HG03521 (cell line): ENCODE measurements at regions not wholly inside any gene's neighbourhood (a gene's known extent, or its start where the extent isn't known, plus 50 kb on each side); places are given as distances from the start of the nearest gene placed in this dataset.
"Not testable (repeated sequence)": the region's sequence is repeated elsewhere in the genome, so short reads cannot be mapped to it uniquely, and the experiment has no call there.

Experiments
- ATAC-seq: cut with Tn5 transposase; IDR thresholded peaks from one replicate; pipeline ENCODE4 v1.9.1; 2021; ENCODE audit warnings: mild to moderate bottlenecking, moderate library complexity; ENCODE audit not compliant: unreplicated experiment

DNA sequence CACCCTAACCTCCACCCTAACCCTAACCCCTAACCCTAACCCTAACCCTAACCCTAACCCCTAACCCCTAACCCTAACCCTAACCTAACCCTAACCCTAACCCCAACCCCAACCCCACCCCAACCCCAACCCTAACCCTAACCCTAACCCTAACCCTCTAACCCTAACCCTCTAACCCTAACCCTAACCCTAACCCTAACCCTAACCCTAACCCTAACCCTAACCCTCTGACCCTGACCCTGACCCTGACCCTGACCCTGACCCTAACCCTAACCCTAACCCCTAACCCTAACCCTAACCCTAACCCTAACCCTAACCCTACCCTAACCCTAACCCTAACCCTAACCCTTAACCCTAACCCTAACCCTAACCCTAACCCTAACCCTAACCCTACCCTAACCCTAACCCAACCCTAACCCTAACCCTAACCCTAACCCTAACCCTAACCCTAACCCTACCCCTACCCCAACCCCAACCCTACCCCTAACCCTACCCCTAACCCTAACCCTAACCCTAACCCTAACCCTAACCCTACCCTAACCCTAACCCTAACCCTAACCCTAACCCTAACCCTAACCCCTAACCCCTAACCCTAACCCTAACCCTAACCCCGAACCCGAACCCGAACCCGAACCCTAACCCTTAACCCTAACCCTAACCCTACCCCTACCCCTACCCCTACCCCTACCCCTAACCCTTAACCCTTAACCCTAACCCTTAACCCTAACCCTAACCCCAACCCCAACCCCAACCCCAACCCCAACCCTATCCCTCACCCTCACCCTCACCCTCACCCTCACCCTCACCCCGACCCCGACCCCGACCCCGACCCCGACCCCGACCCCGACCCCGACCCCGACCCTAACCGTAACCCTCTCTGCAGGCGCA lies 186.2 kb upstream of the CHL1 start:
- not testable (repeated sequence) for ATAC-seq

DNA sequence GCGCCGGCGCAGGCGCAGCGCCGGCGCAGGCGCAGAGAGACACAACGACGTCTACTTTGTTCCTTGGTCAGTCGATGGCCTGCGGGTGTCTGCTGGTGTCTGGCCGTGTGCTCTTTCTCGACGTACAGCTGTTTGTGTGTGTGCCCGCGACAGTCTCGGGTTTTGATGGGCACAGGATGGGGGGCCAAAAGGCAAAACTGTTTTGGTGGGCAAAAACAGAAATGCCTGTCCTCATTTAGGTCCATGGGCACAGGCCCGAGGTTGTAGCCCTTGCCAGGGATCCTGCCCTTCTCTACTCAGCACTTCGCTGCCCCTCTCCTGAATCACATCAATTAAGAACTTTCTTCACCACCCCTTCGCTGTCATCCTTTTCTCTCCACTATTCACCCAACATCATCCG lies 184.8 kb upstream of the CHL1 start:
- no peak for ATAC-seq

DNA sequence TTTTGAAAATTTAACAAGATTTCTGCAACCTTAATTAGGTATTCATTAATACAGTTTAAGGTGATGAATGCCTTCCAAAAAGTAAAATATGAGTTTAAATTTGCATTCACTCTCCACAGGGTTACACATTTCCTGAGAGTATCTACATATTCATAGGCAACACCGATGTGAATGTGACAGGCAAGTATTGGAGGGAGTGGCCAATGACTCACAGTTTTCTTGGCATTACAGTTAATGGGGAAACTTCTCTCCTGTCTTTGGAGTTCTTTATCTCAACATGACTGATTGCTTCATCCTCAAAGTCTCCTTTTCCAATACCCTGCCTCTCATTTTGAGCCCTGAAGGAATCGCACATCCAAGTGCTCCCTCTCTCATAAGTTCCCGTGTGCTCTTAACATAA lies 181.9 kb upstream of the CHL1 start:
- no peak for ATAC-seq

DNA sequence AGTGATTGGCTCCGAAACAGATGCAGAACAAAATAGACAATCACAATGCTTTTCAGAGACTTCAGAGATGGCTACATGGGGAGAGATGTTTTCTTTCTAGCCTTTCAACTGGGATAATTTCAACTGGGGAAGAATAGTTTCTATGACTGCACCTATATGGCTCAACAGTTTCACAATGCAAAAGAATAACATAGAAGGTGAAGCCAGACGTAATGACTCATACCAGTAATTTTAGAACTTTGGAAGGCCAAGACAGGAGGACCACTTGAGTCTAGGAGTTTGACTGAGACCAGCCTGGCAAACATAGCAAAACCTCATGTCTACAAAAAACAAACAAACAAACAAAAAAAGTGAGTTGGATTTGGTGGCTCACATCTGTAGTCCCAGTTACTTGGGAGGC lies 180.2 kb upstream of the CHL1 start:
- no peak for ATAC-seq

DNA sequence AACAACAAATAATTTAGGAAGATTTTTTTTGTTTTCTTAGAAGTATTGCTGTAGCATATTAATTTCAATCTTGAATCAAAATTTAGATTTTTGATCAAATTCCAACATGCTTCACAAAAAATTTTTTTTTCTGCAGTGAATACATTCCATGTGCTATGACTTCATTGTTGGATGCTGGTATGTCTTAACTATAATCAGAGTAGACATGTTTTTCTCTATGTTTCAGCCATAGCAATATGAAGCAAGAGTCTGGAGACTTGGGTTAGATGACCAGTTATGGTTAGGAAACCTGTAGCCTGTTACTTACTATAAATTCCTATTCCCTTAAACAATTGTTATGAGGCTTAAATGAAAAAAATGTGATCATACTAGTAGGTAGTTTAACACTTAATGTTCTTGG lies 176.1 kb upstream of the CHL1 start:
- no peak for ATAC-seq

DNA sequence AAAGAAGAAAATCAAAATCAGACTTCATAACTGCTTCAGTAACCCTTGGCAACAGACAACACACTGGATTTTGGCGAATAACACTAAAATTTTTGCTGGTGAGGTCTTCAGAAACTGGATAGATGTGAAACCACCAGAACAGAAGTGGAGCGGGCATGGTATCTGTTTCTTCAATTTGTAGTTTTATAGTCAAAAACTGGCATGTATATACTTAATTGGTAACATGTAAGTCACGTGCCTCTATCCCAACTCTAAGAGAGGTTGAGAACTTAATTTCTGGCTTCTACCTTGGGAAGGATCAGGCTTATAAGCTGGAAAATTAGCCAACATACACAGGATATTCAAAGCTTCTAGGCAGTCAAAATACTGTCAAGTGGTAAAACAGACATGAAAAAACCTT lies 172.6 kb upstream of the CHL1 start:
- no peak for ATAC-seq

DNA sequence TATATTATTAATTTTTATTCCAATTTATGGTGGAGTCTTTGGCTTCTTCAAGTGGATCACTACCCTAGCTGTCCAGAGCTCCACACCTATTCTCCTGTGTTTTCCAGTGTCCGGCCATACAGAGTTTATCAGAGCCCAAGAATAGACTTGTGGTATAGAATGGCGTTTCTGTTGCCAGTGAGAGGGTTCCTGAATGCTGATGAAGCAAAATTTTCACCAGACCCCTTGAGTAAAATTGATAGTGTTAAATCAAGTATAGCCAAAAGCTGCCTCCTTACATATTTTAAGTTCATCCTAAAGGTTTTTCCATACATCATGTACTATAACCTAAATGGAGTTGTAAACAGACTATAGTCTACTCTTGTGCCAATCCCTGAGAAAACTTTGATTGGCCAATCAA lies 171.5 kb upstream of the CHL1 start:
- no peak for ATAC-seq

DNA sequence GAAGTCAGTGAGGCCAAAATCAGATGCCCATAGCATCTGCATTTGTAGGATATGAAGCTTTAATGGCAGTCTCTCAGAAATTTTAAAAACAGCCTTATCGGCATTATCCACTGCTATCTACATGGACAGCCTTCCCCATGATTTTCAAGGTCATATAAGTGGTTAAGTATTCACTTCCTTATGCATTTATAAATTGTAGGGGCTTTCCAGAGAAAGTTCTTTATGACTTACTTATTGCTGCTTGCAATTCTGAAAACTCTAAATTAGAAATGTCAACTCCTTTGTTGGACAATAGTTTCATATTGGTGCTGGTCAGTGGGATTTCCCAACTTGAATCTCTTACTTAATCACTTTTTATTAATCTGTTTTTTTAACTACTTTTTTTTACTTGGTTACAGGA lies 160.6 kb upstream of the CHL1 start:
- not testable (repeated sequence) for ATAC-seq

DNA sequence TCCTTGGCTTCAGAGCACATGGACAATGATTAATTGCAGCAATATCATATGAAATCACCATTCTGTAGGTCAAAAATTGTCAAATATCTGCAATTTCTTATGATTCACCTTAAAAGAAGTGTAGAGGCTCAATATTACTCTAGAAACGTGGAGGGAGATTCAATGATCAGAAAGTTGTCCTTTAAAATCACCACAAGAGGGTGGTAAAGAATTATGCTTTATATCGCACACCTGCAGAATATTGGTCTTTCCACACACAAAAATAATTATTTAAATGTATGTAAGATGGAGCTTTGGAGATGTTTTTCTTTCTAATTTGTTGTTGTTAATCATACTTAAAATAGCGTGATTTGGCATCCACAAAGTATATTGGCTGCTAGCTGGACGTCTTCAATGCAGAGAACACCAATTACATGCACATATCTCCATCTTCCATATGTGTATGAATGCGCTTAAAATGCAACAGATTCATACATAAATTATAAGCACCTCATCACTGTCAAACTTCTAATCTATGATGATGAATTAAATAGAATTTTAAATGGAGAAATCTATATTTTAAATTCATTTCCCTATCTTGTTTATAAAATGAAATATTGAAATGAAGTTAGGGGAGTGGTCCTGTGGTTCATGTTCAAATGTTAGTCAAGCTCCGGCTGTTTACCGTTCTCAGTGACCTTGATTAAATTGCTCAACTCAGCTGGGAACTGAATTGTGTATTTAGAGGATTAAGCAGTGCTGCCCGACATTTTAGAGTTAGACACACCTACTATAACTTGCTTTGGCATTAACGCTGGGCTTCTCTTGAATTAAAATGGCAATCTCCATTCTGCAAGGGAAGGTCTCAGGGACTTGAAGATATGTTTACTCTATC lies 153.5 kb upstream of the CHL1 start:
- not testable (repeated sequence) for ATAC-seq

DNA sequence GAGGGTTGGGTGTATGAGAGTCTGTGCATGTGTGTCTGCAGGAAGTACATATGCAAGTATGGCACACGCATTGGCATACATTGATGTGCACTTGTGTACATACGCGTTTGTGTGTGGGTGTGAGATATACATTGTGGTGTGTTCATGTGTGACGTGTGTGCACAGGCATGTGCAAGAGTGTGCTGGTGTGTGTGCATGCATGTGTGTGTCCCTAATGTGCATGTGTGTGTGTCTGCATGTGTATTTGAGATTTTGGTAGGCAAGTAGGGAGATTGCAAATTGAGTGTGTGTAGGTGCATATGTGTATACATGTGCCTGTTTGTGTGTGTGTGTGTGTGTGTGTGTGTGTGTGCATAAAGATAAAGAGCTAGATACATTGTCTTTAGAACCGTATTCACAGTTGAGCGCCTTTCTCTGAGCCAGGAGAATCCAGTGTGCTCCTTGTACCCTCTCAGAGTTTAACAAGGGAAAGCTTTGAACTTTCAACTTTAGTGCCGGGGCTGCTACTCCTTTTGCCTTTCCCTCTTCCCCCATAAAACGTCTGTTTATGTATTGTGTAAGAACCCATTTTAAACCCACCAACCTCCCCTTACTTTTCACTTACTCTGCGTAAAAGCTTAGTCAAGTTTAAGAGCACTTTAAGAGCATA lies 152.4 kb upstream of the CHL1 start:
- ATAC-seq: no peak

DNA sequence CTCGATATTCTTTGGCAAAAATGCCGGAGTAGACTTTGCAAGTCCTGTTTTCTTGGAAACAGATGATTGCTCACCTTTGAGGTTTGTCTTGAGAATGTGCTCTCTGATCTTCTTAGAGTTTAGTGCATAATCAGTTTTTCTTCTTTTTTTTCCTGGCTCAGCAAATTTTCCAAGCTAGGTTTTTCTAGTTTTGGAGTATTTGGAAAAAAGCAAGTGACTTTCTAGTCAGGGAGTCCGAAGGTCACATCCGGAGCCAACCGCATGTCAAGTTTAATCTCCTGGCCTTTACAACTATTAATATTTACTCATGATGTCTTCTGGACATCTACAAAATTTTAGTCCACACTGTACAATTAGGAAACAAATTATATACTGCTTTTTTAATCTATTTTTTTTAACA lies 151.6 kb upstream of the CHL1 start:
- ATAC-seq: not testable (repeated sequence)

DNA sequence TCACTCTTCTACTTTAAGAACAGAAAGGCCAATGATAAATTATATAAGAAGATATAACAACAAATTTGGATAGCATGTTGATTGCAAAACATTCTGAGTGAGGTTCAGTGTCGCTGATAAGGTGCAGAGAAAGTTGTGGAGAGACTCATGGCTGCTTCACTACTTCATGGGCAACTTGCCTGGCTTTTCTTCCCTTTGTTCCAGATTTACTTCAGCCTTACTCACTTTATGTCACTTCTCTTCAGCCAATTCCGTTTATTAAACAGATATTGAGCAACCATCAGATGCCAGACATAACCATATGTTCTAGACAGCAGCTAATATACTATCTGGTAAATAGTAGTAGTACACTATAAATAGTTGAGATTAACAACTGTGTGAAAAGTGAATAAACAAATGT lies 150.0 kb upstream of the CHL1 start:
- no peak for ATAC-seq

DNA sequence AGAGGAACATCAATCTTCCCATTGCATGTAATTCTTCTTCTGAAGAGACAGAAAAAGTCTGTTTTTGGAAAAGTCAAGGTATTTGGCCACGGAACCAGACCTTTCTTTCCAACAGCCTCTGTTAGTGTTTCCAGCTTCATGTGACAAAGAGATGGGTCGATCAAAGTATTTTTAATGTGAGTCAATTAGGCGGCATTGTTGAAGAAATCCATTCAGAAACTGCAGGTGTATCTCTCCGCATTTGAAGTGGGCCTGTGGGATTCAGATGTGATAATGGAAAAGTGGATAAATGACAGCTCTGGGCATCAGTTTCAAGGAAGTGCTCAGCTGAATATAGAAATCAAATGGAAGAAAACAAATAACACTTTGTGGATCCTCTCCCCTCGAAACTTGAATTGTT lies 143.1 kb upstream of the CHL1 start:
- not testable (repeated sequence) for ATAC-seq

DNA sequence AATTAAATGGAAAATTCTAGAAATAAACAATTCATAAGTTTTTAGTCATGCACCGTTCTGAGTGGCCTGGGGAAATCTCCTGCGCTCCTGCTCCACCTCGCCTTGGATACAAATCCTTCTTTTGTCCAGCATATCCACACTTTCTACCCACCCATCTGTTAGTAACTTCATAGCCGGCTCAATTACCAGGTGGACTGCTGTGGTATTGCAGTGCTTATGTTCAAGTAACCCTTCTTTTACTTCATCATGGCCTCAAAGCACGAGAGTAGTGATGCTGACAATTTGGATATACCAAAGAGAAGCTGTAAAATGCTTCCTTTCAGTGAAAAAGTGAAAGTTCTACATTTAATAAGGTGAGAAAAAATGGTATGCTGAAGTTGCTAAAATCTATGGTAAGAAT lies 142.3 kb upstream of the CHL1 start:
- ATAC-seq: no peak

DNA sequence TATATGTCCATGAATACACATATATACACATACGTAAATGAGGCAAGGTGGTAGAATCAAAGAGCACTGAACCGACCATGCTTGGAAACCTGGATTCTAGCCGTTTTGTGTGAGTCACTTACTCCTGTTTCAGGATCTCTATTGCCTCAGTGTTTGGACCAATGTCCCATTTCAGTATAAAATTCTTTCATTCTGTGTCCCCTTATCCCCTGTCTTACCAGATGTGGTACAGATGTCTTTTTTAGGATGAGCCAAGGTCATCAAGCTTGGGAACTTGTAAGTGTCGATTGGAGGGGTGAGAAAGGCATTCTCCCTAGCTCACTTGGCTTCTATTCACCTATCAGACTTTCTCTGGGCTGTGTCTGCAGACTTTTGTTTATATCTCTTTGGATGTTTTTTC lies 139.9 kb upstream of the CHL1 start:
- no peak for ATAC-seq

DNA sequence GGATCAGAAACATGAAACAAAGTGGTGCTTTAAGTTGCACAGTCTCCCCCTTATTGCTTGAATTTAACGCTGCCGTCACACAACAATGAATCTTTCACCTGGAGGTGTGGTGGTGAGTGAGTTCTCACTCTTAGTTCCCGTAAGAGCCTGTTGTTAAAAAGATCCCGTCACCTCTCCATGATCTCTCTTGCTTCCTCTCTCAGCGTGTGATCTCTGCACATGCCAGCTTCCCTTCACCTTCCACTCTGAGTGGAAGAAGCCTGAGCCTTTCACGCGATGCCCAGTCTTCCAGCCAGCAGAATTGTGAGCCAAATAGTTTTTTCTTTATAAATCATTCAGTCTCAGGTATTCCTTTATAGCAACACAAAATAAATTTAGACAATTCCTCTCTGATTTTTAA lies 136.7 kb upstream of the CHL1 start:
- no peak for ATAC-seq

DNA sequence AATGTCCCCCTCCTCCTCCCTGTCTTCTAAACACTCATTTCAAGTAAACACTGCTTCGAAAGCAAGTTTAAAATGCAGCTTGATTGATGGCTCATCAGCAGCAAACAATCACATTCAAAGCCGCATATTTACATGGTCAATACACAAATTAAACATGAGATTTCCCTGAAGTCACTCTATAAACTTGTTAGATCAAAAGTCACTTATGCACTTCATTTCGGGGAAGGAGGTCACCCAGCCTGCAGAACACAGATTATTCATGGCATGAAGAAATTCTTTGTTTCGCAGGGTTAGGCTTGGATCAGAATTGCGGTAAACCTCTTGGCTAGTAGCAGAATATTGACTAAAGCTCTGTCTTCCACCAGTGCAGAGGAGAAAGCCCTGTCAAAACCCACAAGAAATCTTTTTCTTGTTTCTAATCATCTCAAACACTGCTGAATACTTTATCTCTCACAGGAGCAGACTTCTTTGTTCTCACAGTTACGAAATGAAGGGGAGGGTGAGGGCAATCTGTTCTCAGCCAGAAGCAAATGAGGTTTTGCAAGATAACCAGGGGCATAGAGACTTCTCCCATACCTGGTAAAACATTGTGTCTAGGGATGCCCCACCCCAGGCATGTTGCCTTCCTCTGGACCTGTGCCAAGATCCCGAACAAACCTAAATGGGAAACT lies 133.3 kb upstream of the CHL1 start:
- ATAC-seq: no peak

DNA sequence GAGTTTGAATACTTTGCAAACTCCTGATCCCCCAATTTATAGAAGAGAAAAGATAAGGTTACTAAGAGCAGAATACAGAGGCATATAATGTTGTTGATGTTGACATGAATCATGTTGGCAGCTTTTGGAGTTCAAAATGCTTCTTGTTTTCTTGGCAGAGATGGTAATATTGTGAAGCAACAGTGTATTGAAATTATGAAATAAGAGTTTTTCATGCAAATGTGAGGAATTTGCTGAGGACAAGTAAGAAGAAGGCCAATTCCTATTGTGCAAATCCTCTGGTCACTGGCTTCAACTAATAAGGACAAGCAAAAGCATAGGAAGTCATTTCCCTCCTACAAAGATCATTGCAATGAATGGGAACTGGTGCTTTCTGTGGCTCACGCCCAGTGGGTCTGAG lies 126.9 kb upstream of the CHL1 start:
- no peak for ATAC-seq

DNA sequence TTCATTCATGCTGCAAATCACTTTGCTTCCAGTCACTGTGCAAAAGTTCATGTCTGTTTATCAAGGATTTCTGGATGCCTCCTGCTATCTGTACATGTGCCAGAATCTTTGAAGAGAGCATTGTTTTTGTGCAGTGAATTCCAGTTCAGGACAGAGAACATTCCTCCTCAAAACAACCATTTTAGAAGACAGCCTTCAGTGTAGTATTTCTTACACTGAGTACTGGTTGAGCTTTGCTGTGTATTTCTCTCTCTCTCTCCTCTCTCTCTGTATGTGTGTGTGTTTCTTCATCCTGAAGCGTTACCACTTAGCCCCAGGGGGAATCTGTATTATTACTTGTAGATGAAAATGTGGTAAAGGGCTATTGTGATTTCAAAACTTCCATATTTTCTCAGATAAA lies 123.8 kb upstream of the CHL1 start:
- no peak for ATAC-seq

DNA sequence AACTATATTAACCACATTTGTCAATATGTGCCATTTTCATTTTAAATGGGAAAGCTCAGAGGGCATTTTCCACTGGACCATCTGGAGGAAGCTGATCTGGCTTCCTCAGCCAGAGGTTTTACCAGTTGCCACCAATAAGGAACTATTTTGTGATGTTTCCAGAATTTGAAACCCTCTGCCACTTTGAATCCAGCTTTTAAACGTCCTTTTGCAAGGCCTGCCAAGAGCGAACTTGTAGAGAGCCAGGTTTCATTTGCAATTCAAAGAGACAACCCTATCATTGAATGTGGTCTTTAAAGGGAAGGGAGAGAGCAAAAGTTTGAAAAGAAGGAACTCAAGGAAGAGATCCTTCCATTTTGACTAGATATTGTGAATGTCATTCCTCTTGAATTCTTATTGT lies 123.3 kb upstream of the CHL1 start:
- no peak for ATAC-seq

DNA sequence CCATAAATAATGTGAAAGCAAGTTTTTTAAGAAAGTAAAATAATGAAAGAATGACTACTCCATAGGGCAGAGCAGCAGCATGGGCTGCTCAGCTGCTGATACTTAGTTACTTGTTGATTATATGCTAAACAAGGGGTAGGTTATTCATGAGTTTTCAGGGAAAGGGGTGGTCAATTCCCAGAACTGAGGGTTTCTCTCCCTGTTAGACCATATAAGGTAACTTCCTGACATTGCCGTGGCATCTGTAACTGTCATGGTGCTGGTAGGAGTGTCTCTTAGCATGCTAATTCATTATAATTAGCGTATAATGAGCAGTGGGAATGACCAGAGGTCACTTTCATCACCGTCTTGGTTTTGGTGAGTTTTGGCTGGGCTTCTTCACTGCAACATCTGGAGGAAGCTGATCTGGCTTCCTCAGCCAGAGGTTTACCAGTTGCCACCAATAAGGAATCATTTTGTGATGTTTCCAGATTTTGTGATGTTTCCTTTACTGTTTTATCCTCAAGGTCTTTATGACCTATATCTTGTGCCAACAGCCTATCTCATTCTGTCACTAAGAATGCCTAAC lies 121.8 kb upstream of the CHL1 start:
- no peak for ATAC-seq
